ENCODE measurements at regions not wholly inside any gene's neighbourhood (a gene's known extent, or its start where the extent isn't known, plus 50 kb on each side); places are given as distances from the start of the nearest gene placed in this dataset.

DNA sequence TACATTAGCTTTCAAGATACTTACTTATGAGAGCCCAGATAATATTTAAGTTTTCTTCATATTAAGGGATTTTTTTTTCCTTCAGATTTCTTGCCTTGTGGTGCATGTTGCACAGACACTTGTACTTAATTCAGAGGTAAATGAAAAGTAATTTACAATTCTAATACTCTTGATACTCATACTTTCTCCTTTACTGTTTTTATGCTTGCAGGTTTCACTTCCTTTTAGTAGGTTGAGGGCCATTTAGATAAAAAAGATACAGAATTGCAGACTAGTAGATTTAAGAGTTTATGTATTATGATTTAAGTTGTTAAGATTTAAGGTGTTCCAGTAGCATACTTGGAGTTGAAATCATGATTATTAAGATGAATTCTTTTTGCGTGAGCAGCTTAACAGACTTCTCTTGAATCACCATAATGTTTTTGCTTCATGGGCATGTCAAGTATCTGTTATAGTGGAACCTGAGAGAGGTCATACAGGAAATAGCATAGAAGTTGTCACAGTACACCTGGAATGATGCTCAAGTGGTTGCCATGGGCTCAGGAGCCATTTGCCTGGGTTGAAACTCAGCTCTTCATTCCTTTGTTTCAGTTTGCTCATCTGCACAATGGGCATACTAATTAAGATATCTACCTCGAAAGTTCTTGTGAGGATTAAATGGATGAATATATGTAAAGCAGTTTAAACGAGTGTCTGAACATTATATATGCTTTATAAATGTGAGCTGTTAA lies 174.8 kb upstream of the PRPS1L1 start:
- no peak for DNase-seq

DNA sequence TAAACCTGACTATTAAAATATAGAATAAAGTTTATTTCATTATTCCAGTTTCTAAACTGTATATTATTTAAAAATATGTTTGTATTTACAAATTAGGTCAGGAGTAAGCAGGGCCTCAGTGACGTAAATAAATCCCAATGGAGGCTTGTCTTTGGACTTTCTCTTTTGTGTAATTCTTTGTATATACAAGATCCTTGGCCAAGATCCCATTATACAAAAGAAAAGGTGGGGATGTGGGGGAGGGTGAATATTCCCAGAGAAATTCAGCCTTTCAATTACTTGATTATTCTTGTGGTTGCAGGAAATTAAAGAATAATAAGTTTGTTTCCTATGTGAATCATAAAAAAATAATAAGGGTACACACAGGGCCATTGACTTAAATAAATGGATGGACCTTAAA lies 178.7 kb upstream of the PRPS1L1 start:
- DNase-seq: no peak

DNA sequence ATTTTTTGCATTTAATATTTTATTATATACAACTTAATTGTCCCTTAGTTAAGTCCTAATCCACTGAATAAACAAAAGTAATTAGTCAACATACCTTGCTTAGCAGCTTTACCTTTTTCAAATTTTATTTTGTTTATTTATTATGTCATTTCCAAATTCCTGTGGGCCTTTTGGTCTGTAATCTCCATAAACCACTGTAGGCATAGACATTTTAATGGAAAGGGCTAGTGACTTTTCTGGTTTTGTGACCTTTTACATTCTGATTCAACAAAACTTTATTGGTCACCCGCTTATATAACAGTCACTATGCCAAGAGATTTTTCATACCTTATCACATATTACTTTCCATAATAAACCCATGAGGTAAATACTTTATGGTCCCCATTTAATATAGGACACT lies 181.3 kb upstream of the PRPS1L1 start:
- no peak for DNase-seq

DNA sequence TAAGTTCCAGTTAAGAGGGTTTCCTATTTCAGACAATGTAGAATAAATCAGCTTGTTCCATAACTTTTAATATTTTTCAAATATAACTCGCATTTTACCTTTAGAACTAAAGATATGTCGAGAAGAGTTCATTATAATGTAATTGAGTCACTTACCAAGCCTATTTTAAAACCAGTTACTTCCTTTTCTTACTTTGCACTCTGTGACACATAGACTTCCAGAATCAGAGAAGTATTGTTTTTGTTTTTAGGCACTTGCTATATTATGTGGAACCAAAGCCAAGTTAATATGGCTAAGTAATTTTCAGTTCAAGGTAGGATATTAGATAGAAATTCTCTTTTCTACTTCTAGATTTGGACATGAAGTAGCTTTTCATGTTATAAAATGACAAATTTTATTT lies 182.7 kb upstream of the PRPS1L1 start:
- no peak for DNase-seq

DNA sequence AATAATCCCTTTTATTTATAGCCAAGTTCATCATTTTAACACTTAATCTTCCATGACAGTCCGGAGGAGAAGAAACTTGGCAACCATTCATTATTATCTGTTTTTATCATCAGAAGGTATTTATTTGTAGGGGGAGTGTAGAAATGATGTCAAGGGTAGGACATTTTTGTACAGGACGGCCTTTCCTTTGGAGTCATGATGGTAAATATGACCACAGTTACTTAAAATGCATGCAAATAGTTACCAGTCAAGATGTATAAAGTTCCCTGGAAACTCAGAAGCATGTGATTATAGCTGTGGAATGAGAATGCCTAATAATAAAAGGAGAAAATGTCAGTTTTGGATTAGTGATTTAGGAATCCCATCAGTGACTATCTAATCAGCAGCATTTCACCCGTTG lies 183.1 kb upstream of the PRPS1L1 start:
- DNase-seq: no peak

DNA sequence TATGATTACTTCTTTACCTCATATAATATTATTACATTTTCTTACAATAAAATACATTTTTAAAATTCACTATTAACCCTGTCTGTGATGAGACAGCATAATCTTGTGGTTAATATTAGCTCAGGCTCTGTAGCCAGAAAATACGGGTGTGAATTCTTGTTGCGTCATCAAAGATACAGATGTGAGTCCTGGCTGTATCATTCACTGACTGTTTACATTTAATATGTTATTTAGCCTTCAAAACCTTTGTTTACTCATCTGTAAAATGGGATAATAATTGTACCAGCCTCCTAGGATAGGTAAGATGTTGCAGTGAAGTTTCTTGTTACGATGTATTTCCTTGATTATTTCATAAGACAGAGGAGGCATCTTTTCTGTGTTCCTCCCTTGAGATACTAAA lies 184.7 kb upstream of the PRPS1L1 start:
- DNase-seq: no peak

DNA sequence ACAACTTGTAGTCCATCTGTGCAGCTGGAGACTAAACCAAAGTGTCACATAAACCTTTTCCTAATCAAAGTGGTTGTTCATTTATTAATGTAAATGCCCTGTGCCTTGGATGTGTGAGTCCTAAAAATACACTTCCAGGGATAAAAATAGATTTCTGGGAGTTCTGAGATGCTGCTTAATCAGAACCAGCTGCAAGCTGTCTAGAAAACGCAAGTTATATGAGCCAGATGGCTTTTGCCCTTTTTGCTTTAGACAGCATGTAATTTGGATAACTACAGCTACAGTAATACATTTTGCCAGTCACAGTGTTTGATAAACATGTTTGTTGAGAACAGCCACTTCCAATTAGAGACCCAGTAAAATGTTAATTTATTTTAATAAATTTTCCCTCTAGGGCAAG lies 185.1 kb upstream of the PRPS1L1 start:
- peak; percentile 66 for DNase-seq

DNA sequence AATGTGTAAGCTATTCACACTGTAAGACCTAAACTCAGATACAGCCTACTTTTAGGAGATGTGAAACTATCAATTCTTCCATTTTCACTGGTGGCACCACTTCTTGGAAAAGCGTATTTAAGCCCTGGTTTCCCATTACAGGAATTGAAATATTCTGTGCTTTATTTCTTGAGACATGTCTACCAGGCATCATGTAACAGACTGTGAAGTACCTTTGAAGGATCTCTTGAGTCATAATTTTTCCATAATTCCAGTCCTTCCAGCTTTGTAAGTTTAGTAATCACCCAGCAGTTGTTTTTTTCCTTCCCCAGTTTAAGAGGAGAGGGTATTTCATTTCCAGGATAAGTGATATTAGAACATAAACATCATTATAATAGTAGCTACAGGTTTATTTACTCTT lies 186.0 kb upstream of the PRPS1L1 start:
- DNase-seq: peak; percentile 8

DNA sequence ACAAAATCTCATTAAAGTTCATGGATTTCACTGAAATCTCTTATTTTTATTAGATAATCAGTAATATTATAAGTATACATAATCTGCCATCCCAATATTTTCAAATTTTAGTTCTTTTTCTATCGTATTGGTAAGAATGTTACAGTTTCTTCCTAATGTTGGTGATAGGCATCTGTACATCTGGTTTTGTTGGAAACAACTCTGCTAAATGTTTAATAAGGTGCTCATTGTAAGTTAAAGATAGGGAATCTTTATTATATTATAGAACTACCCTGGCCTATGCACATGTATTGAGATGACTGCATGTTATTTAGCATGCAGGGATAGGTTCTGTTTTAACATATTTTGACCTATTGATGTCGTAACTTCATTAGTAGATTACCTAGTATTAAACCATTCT lies 188.6 kb upstream of the PRPS1L1 start:
- DNase-seq: no peak

DNA sequence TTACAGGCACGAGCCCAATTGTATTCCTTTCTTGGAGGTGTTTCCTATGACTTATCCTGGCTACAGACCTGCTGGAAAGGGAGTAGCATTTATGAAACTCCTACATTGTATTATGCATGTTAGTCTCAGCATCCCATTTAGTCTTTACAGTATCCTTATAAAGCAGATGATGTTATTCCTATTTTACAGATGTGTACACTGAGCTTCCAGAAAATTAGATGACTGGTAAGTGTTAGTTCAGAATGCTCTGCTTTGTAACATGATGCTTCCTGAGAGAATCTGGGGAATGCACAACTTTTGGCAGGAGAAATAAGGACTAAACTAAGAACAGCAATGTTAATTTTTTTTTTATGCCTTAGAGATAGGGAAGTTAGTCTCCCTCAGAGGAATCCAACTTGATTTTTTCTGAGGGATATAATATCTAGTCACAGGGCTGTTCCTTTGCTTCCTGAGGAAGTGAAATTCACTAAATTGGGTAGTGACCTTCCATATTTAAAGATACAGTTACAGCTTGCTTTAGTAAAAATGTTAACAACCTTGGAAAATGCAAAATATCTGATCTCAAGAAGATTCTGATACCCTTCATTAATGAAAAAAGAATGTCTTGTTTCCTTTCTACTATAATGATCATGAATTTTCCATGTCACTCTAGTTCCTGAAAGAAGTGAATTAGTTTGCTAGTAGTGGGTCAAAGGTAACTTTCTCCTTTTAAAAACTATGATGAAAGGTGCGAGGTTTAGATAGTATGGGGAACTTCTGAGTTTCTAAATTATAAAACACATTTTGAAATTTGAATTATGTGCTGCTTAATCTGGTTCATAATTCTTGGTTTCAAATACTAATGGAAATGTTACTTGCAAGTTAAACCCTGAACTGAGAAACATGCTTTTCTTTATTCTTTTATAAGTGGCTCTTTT lies 194.0 kb upstream of the PRPS1L1 start:
- no peak for DNase-seq

DNA sequence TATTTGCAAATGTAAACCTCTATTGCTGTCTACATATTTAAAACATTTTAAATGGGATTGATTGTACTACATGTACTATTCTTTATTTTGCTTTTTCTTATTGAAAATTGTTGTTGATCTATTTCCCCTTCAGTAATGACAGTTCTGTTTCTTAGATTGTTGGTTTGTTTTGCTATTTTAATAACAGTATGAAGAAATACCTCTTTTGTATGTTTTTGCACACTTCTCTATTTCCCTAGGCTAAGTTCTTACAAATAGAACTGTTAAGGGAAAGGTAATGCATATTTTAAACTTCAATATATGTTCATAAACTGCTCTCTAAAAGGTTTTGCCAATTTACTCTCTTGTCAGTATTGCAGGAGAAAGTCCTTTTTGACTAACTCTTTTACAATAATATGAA lies 195.0 kb upstream of the PRPS1L1 start:
- DNase-seq: no peak

DNA sequence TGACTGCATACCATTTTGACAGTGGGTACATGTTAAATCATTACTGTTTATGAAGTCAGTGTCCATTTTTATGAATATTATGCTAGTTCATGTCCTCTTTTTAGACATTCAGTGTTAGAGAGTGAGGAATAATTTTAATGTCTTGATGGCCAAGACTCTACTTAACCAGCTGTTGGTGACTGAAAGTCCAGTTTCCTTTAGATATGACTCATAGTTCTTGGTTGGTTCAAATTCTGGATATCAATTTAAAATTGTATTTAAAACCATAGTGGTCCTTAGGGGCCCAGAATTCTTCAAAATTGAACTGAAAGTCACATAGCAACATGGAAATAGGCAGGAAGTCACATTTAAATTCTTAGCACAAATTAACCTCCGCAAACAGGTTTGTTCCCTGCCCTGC lies 196.5 kb upstream of the PRPS1L1 start:
- no peak for DNase-seq

DNA sequence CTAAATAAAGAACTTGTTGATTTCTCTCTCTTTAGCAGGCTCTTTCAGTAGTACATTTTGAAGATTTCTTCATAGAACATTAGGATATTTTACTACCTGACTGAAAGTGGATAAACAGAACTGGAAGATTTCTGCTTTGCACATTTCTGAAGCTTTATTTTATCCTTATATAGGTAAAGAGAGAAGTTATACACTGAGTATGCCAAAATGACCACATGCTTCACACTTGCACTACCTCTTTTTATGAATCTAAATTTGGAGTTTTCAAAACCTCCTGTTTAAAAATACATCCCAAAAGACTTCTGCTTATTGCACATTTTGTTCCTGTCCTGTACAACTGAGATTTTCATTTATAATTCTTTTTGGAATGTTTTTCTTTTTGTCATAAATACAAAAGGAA lies 197.4 kb upstream of the PRPS1L1 start:
- no peak for DNase-seq

DNA sequence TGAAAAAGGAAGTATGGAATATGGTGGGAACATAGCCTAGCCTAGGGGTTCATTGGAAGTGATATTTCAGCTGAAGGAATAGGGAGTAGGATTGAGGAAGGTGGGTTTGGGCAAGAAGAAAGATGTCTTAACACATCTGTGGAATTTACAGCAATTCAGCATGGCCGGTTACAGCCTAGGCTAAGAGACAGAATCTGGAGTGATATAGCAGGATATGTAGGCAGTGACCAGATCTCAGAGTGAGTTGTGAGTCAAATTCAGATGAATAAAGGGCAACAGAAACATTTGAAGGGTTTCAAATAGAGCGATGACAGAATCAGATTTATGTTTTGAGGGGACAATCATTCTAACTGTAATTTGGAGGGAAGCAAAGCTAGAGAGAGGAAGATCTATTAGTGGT lies 199.0 kb upstream of the PRPS1L1 start:
- no peak for DNase-seq

DNA sequence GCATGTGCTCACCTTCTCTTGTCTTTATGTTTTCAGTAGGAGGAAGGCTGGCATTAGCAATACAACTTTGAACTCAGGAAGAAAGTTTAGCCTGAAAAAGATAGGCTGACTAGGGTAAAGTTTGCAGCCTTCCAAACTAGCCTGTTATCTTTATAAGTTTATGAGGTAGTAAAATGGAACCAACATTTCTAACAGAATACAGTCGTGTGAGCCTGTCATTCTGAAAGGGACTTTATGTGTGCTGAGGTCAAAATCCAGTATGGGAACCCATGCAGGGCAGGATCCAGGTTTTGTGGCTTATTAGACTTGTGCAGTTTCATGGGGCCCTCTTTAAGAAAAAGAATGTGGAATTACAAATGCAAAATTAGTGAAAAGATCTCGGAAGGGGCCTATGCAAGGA lies 201.0 kb upstream of the PRPS1L1 start:
- DNase-seq: no peak

DNA sequence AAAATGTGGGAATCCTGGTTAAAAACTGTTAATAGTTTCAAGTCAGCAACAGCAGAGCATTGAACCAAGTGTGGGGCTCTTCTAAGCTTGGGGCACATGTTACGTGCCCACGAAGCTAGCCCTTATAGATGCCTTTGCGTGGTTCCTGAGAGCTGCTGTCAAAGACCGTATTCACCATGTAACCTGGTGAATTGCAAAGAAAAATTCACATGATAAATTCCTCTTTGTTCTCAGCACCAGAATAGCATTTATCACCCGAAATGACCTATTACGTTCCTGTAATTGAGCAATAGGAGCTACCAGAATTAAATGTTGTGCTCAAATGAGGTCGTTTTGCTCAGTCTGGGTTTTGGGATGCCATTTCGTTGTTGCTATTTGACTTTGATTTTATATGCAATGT lies 202.6 kb upstream of the PRPS1L1 start:
- no peak for DNase-seq

DNA sequence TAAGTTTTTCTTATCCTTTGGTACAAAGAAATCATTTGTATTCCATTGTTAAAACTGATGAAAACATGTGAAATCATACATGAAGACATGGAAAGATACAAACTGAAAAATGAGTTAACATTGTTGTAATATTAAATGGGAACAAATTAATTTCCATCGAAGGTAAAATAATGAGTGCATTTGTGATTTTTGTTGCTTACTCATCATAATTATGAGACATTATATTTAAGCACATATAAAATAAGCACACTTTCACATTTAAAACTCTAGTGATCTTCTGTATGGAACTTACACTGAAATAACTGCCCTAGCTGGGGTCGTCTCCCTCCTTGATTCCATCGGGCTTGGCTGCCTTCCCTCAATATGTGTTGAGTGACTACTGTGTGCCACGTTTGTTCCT lies 204.2 kb upstream of the PRPS1L1 start:
- no peak for DNase-seq

DNA sequence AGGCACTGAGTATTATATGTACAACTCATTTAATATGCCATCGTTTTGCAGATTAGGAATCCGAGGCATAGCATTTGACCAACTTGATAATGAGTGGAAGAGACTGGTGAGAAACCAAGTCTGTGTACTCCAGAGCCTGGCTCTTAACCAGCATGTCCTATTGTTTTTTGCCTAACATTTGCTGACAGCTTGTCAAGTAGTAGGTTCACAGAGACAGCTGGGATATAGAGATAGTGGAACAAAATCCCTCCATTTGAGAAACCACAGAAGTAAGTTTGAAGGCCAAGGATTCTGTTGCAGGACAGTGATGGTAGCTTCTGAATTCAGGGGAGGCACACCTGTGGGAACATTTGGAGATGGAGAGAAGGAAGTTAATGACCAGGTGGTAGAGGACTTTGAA lies 206.9 kb upstream of the PRPS1L1 start:
- DNase-seq: no peak

DNA sequence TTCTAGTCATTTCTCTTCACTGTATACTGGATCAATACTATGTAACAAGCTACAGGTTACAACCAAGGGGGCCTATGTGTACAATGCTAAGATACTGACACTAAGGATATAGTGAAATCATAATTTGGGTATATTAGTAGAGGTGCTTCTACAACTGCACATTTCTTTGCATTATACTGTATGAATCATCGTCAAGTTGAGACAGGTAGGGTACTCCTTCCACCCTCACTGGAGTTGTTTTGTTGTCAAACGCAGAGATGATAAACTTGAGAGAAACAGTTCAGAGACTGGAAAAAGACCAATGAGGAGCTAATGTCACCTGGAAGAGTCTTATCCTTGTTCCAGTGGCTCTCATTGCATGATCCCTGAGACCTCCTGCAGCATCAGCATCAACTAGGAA lies 208.2 kb upstream of the PRPS1L1 start:
- DNase-seq: no peak

DNA sequence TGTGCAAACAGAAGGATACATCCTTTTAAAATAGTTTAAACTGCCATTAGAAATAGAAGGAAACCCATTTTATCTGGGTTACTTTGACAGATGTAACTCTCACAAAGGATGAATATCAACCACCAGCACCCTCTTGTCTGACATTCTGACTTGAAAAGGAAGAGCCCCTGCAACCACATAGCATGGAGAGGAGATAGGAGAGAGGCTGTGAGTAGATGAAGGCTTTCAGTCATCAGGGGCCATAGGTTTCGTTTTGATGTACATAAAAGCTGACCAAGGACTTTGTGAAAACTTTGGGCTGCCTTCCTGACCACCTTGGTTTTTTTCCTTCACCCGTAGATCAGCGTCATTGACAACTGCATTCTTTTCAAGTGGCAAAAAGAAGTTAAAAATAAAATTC lies 211.6 kb upstream of the PRPS1L1 start:
- no peak for DNase-seq

DNA sequence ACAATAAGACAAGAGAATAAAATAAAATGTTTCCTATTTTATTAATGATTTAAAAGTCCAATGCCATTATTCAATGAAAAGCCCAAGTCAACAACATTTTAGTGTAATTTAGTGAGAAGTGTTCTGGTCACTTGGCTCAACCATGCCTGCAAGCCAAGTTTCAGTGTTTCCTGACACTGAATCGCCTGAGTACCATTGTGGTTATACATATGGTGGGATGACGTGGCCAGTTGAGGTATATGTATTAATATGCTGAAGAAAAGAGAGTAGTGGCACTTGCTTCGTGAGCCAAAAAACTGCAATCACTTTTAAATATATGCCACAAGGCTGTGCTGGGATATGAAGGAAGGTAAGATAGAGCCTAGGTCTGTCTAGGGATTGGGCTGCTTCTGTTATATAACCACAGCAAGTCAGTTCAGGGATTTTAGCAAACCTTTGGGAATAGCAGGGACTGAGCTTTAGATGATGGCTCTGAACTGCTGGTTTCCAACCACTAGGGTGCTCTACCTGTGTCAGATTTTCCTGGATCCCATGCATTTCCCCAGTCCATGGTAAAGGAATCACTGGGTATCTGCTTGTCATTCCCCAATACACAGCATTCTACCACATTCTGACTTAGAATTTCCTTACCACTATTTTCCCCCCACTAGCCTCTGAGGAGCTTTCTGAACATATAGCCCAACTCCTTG lies 214.0 kb upstream of the PRPS1L1 start:
- DNase-seq: no peak

DNA sequence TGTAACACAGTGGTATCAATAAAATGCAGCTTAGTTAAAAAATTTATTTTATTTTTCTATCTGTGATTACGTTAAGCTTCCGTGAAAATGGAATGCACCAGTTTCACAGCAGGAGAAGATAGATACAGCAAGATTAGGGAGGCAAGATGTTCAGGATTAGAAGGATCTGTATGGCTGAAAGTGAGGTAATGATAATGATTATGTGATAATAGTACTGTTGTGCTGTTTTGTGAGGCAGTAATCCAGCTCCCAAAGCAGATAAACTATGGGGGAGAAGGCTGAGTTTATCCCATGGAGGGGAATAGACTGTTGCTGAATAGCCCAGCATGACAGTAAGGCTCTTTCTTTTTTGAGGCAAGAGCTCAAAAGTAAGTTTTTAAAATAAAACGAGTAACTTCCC lies 216.1 kb upstream of the PRPS1L1 start:
- no peak for DNase-seq

DNA sequence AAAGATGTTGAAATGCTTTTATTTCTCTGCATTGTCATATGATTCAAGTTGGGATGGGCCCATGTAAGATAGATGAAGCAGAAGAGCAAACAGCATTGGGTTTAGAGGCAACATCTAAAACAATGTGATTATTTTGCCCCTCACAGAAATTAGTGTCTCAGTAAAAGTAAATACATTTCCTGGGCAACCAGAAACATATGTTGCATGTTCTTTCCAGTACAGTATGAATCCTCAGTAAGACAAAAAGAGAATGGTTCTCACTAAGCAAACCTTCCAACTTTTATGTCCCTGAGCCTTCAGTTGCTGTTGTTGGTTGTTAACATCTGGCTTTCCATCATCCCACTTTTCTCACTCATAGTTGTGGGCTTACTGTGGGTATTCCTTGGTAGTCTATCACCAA lies 222.5 kb upstream of the PRPS1L1 start:
- DNase-seq: no peak

DNA sequence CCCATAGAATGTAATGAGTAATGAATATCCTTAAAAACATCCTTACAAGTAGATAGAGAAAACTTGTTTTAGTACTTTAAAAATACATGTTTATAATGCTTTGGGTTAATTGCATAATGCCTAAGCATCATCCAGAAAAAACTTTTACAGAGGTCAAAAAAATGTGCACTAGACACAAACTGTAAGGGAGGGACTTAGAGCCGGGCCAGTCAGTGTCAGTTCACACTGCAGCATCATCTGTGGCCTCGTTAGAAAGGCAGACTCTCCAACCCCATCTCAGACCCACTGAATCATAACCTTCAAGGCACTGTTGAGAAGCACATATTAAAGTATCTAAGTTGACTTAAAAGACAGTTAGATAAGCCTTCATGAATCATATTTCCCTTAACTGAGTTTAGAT lies 230.1 kb upstream of the PRPS1L1 start:
- DNase-seq: no peak
